ENCODE measurements at regions not wholly inside any gene's neighbourhood (a gene's known extent, or its start where the extent isn't known, plus 50 kb on each side); places are given as distances from the start of the nearest gene placed in this dataset.

- Histone ChIP-seq H3K9me3 (ENCODE audit: control insufficient read depth in 4 of 4, low read length in 3 of 4) (no peaks in the 10 kb centered on the region), H3K4me3 (ENCODE audit: low read depth in 1 of 3, low read length in 3 of 3) (no peak overlapping the region), H3K36me3 (ENCODE audit: control insufficient read depth in 4 of 4, insufficient read depth in 3 of 4, low read depth in 1 of 4, low read length in 3 of 4) (no peaks in the 10 kb centered on the region), H3K27ac (ENCODE audit: low read depth in 1 of 2, low read length in 2 of 2) (no peak overlapping the region), H3K9ac (ENCODE audit: low read depth in 1 of 2, low read length in 2 of 2) (no peak overlapping the region), H3K27me3 (ENCODE audit: control insufficient read depth in 4 of 4, insufficient read depth in 4 of 4, low read length in 3 of 4) (no peaks in the 10 kb centered on the region), H3K4me1 (ENCODE audit: control insufficient read depth in 4 of 4, insufficient read depth in 4 of 4, low read length in 3 of 4) (no peaks in the 10 kb centered on the region)
- WGBS: 35% methylated on average over 2 of the region's 2 CpGs
- TF ChIP-seq NR2F2 (IDR thresholded peaks at IDR 0.05): no peak
- no peak for TF ChIP-seq REST (IDR thresholded peaks at IDR 0.05)
- DNase-seq (ENCODE audit: low spot score): no peak
Measured at GRCh38 chrX:44440006-44440405, 96.5 kb upstream of the EFHC2 start.

GRCh38 chrX:44439242-44439794 lies 95.8 kb upstream of the EFHC2 start:
- 21% methylated on average over 2 of the region's 2 CpGs for WGBS
- Histone ChIP-seq H3K27me3 (ENCODE audit: control insufficient read depth in 4 of 4, insufficient read depth in 4 of 4, low read length in 3 of 4) (no peaks in the 10 kb centered on the region), H3K4me3 (ENCODE audit: low read depth in 1 of 3, low read length in 3 of 3) (no peak overlapping the region), H3K4me1 (ENCODE audit: control insufficient read depth in 4 of 4, insufficient read depth in 4 of 4, low read length in 3 of 4) (no peaks in the 10 kb centered on the region), H3K27ac (ENCODE audit: low read depth in 1 of 2, low read length in 2 of 2) (no peak overlapping the region), H3K9ac (ENCODE audit: low read depth in 1 of 2, low read length in 2 of 2) (no peak overlapping the region), H3K36me3 (ENCODE audit: control insufficient read depth in 4 of 4, insufficient read depth in 3 of 4, low read depth in 1 of 4, low read length in 3 of 4) (no peaks in the 10 kb centered on the region), H3K9me3 (ENCODE audit: control insufficient read depth in 4 of 4, low read length in 3 of 4) (no peaks in the 10 kb centered on the region)
- TF ChIP-seq REST (IDR thresholded peaks at IDR 0.05): no peak
- no peak for TF ChIP-seq FOXA1 (IDR thresholded peaks at IDR 0.05)
- no peak for TF ChIP-seq SP1 (IDR thresholded peaks at IDR 0.05)
- no peak for TF ChIP-seq GABPA (IDR thresholded peaks at IDR 0.05 in 1 of 2, conservative IDR thresholded peaks at IDR 0.05 in 1 of 2)
- no peak for TF ChIP-seq JUND (IDR thresholded peaks at IDR 0.05)
- no peak for TF ChIP-seq HNF4G (IDR thresholded peaks at IDR 0.05)
- no peak for TF ChIP-seq EGR1 (IDR thresholded peaks at IDR 0.05; ENCODE audit: low read depth in 2 of 2)
- no peak for TF ChIP-seq TAF1 (conservative IDR thresholded peaks at IDR 0.05)
- TF ChIP-seq ATF3 (IDR thresholded peaks at IDR 0.05): no peak
- no peak for TF ChIP-seq MAX (IDR thresholded peaks at IDR 0.05)
- TF ChIP-seq RAD21 (IDR thresholded peaks at IDR 0.05): no peak
- TF ChIP-seq CTCF (IDR thresholded peaks at IDR 0.05; ENCODE audit: low read depth, low read length, missing input control): no peak
- TF ChIP-seq ZBTB33 (IDR thresholded peaks at IDR 0.05): no peak
- no peak for TF ChIP-seq RXRA (IDR thresholded peaks at IDR 0.05)
- no peak for TF ChIP-seq HNF4A (conservative IDR thresholded peaks at IDR 0.05)
- no peak for DNase-seq (ENCODE audit: low spot score)
